ENCODE measurements at regions not wholly inside any gene's neighbourhood (a gene's known extent, or its start where the extent isn't known, plus 50 kb on each side); places are given as distances from the start of the nearest gene placed in this dataset.

- H3K79me2 ChIP-seq (ENCODE audit: insufficient read depth, low read length) = no peaks in the 10 kb centered on the region
- H3K9me3 ChIP-seq (ENCODE audit: insufficient read depth, low read length) = no peaks in the 10 kb centered on the region
- H3K27ac ChIP-seq (ENCODE audit: low read depth, low read length) = no peak overlapping the region
- TF ChIP-seq CTCF (IDR thresholded peaks at IDR 0.05; ENCODE audit: insufficient read depth, low read length, poor library complexity, severe bottlenecking) = no peak
- no peak for TF ChIP-seq EZH2phosphoT487 (conservative IDR thresholded peaks at IDR 0.05; ENCODE audit: low read length)
- no peak overlapping the region for H3K4me3 ChIP-seq (ENCODE audit: insufficient read depth, low read length, poor library complexity, severe bottlenecking)
- H3K9me2 ChIP-seq (replicated peaks; ENCODE audit: insufficient read depth, low read length) = no peaks in the 10 kb centered on the region
- H2AFZ ChIP-seq (ENCODE audit: low read depth, low read length, severe bottlenecking) = no peak overlapping the region
- H3K36me3 ChIP-seq (ENCODE audit: low read length) = no peaks in the 10 kb centered on the region
- H3F3A ChIP-seq (ENCODE audit: insufficient read depth) = no peaks in the 10 kb centered on the region
- H3K9ac ChIP-seq (ENCODE audit: low read length) = no peak overlapping the region
- H4K20me1 ChIP-seq (ENCODE audit: low read depth, low read length) = no peaks in the 10 kb centered on the region
- H3K4me2 ChIP-seq (ENCODE audit: low read depth, low read length, poor library complexity, severe bottlenecking) = no peak overlapping the region
- no peaks in the 10 kb centered on the region for H3K27me3 ChIP-seq (ENCODE audit: low read length)
Observed at GRCh38 chr5:1949253-1949652, 66.5 kb upstream of the IRX4 start.

GRCh38 chr5:1948663-1949191 is 66.0 kb upstream of the IRX4 start:
- no peaks in the 10 kb centered on the region for H3K27me3 ChIP-seq (ENCODE audit: low read length)
- H3K4me2 ChIP-seq (ENCODE audit: low read depth, low read length, poor library complexity, severe bottlenecking) = no peak overlapping the region
- H3K4me3 ChIP-seq (ENCODE audit: insufficient read depth, low read length, poor library complexity, severe bottlenecking) = no peak overlapping the region

GRCh38 chr5:1948111-1948510 is 65.4 kb upstream of the IRX4 start:
- Histone ChIP-seq H3K9ac (ENCODE audit: low read length) (no peak overlapping the region), H3K79me2 (ENCODE audit: insufficient read depth, low read length) (no peaks in the 10 kb centered on the region), H3K4me2 (ENCODE audit: low read depth, low read length, poor library complexity, severe bottlenecking) (no peak overlapping the region), H2AFZ (ENCODE audit: low read depth, low read length, severe bottlenecking) (no peak overlapping the region), H3F3A (ENCODE audit: insufficient read depth) (no peaks in the 10 kb centered on the region), H3K27me3 (ENCODE audit: low read length) (no peaks in the 10 kb centered on the region), H3K27ac (ENCODE audit: low read depth, low read length) (no peak overlapping the region), H4K20me1 (ENCODE audit: low read depth, low read length) (no peaks in the 10 kb centered on the region), H3K9me3 (ENCODE audit: insufficient read depth, low read length) (no peaks in the 10 kb centered on the region), H3K36me3 (ENCODE audit: low read length) (no peaks in the 10 kb centered on the region), H3K9me2 (replicated peaks; ENCODE audit: insufficient read depth, low read length) (no peaks in the 10 kb centered on the region), H3K4me3 (ENCODE audit: insufficient read depth, low read length, poor library complexity, severe bottlenecking) (no peak overlapping the region)
- no peak for TF ChIP-seq CTCF (IDR thresholded peaks at IDR 0.05; ENCODE audit: insufficient read depth, low read length, poor library complexity, severe bottlenecking)
- no peak for TF ChIP-seq EZH2phosphoT487 (conservative IDR thresholded peaks at IDR 0.05; ENCODE audit: low read length)

More at GRCh38 chr5:1948663-1949191, 66.0 kb upstream of the IRX4 start:
- Histone ChIP-seq H3K9ac (ENCODE audit: low read length) (no peak overlapping the region), H3K79me2 (ENCODE audit: insufficient read depth, low read length) (no peaks in the 10 kb centered on the region), H3K36me3 (ENCODE audit: low read length) (no peaks in the 10 kb centered on the region), H3K9me2 (replicated peaks; ENCODE audit: insufficient read depth, low read length) (no peaks in the 10 kb centered on the region), H3K9me3 (ENCODE audit: insufficient read depth, low read length) (no peaks in the 10 kb centered on the region), H3F3A (ENCODE audit: insufficient read depth) (no peaks in the 10 kb centered on the region), H4K20me1 (ENCODE audit: low read depth, low read length) (no peaks in the 10 kb centered on the region), H3K27ac (ENCODE audit: low read depth, low read length) (no peak overlapping the region), H2AFZ (ENCODE audit: low read depth, low read length, severe bottlenecking) (no peak overlapping the region)
- TF ChIP-seq CTCF (IDR thresholded peaks at IDR 0.05; ENCODE audit: insufficient read depth, low read length, poor library complexity, severe bottlenecking) (no peak), EZH2phosphoT487 (conservative IDR thresholded peaks at IDR 0.05; ENCODE audit: low read length) (no peak)
